ENCODE measurements at regions not wholly inside any gene's neighbourhood (a gene's known extent, or its start where the extent isn't known, plus 50 kb on each side); places are given as distances from the start of the nearest gene placed in this dataset.

DNA sequence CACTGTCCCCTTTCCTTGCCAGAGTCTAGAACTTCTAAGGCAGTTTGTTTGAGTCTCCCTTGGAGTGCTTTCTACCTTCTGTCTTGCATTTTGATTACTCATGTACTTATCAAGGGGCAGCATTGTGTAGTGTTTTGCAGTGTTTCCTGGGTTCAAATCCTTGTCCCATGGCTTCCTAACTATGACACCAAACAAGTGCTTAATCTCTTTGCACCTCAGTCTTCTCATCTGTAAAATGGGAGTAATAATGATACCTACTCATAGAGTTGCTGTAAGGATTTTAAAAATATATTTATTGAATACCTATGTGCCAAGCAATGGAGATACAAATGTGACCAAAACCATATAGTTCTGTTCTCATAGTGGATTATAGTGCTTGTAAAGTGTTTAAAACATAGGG, 105.5 kb upstream of the PKDCC start:
- TF ChIP-seq CTCF (conservative IDR thresholded peaks at IDR 0.05; ENCODE audit: control insufficient read depth, insufficient read depth, low read depth, low read length), result no peak
- DNase-seq (ENCODE audit: low read depth), result no peak
- H3K4me3 ChIP-seq (ENCODE audit: control insufficient read depth, low read depth, low read length), result no peak overlapping the region

DNA sequence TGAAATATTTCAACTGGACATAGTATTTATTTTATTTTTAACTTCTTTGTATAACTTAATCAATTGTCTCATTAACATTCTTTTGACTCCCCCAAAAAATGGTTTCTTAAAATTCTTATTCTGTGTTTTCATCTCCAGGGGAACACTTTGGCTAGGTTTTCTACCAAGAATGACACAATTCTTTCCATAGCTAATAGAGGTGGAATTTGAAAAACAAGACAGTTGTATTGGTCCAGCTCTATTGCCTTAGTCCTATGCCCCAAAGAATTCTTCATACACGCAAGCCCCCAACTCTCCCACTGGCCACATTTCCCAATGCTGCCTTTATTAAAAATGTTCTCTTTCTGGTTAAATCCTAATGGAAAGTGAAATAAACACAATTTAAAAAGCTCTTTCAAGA, 104.7 kb upstream of the PKDCC start:
- no peak for DNase-seq (ENCODE audit: low read depth)
- no peak for TF ChIP-seq CTCF (conservative IDR thresholded peaks at IDR 0.05; ENCODE audit: control insufficient read depth, insufficient read depth, low read depth, low read length)
- H3K4me3 ChIP-seq (ENCODE audit: control insufficient read depth, low read depth, low read length), result no peak overlapping the region

DNA sequence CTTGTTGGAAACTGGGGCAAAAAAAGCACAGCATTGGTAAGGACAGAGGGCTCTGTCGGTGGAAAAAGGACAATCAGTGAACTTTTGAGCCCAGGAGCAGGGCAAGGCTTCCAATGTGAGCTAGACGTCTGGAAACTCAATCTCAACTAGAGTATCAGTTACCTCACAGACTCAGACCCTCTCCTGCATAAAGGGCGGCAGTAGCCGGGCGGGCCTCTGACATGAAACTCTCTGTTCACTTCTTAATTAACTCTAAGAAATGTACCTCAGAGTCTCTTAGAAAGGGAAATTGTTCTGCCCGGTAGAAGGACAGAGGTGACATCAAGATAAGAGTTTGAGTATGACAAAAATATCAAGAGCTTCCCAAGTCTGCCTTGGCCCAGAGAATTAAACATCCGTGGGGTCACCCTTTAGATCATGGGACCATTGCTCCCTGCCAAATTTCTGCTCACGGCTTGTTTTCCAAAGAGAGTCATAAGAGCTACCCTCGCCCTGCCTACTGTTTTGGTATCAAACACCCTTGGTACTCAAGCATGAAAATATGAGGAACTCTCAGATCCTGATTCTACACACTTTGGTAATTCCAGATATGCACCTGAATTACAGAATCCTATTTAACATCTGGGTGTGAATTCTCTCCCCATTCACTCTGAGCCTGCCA, 103.5 kb upstream of the PKDCC start:
- TF ChIP-seq CTCF (conservative IDR thresholded peaks at IDR 0.05; ENCODE audit: control insufficient read depth, insufficient read depth, low read depth, low read length), result no peak
- no peak for DNase-seq (ENCODE audit: low read depth)
- H3K4me3 ChIP-seq (ENCODE audit: control insufficient read depth, low read depth, low read length), result no peak overlapping the region

DNA sequence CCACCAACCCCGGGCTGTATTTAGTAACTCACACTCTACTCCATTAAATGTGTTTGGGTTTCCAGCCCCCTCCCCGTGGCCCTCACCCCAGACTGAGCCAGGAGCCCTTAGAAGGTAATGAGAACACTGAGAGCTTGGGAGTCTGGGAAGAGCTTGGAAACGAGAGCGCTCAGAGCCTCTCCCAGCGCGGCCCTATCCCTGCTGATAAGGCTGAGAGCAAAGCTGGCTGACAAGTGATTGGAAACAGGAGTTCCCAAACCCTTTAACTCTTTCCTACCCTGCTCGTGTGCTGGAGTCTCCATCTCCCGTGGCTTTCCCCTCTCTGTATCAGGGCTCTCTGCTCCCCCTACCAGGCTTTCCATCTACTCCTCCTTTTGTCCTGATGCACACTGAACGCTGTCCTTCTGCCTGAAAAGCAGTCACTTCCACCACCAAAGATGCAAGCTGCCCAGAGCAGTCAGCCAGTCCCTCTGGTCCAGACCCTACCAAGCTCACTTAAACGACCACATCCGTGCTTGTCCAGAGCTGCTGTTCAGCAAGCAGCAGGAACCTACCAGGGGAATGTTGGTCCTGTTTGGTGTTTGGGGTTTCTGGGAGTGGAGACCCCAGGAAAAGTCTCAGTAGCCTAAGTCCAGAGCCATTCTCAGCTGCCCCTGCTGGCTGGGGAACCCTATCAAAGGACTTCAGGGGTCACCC, 100.0 kb upstream of the PKDCC start:
- TF ChIP-seq CTCF (conservative IDR thresholded peaks at IDR 0.05; ENCODE audit: control insufficient read depth, insufficient read depth, low read depth, low read length), result no peak
- DNase-seq (ENCODE audit: low read depth), result no peak
- no peak overlapping the region for H3K4me3 ChIP-seq (ENCODE audit: control insufficient read depth, low read depth, low read length)

DNA sequence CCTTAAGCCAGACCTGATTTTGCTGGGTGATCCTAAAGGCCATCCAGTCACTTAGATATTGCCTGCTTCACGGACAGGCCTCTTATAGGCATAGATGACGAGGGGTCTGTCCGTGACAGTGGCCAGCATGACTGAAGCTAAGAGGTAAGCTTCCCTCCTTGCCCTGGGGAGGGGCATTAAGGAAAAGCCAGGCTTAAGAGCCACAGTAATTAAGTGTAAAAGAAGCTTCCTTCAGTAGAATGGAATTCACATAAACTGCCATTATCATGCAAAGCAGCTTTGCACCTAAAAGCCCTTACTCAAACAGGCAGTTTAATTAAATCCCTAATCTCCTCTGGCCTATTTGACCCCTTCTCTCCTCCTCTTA, 99.4 kb upstream of the PKDCC start:
- H3K4me3 ChIP-seq (ENCODE audit: control insufficient read depth, low read depth, low read length), result no peak overlapping the region
- TF ChIP-seq CTCF (conservative IDR thresholded peaks at IDR 0.05; ENCODE audit: control insufficient read depth, insufficient read depth, low read depth, low read length), result no peak
- DNase-seq (ENCODE audit: low read depth), result no peak

DNA sequence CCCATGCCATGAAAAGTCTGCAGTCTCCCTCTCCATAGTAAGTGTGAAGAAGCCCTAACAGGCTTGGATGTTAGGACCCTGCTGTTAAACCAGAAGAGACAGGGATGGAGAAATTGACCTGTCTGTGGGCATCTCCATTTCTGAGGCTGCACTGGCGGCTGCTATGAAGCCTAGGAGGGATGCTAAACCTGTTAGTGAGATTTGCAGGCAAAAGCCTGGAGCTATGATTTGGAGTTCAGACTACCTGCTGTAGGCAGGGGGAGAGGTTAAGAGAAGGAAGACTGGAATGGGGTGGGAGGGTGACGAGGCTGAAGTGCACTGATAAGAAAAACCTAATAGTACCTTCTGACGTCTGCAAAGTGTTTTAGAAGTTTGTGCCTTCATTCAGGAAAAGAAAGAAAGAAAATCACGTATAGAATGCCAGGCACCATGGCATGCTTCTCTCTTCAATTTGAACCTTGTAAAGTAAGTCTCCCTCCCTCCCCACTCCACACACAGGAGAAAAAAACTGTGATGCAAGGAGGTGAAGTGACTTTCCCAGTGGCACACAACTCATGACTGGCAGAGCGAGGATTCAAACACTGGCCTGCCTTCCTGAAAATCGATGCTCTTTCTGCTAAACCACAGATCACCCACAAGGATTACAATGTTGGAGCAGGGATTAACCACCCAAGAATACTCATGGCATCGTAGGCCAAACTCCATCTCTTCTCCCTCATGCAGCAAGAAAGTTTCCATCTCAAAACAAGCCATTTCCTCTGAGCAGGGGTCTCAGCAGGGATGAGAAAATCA, 98.5 kb upstream of the PKDCC start:
- TF ChIP-seq CTCF (conservative IDR thresholded peaks at IDR 0.05; ENCODE audit: control insufficient read depth, insufficient read depth, low read depth, low read length), result no peak
- DNase-seq (ENCODE audit: low read depth), result no peak
- H3K4me3 ChIP-seq (ENCODE audit: control insufficient read depth, low read depth, low read length), result no peak overlapping the region

Measured in fibroblast of mammary gland (primary cell).